Raji (cell line): ENCODE measurements at regions not wholly inside any gene's neighbourhood (a gene's known extent, or its start where the extent isn't known, plus 50 kb on each side); places are given as distances from the start of the nearest gene placed in this dataset.
A peak's percentile ranks its signal among the peaks of the same experiment; 100 is the strongest.

ENCODE experiments used
- POLR2A ChIP-seq: IDR thresholded peaks from 2 replicates; pipeline ENCODE4 v1.6.1; 2011; ENCODE audit warnings: low read depth, low read length, control low read depth; ENCODE audit not compliant: insufficient read depth

GRCh38 chr12:9509464-9510161, 98.1 kb downstream of the KLRB1 start:
- TF ChIP-seq POLR2A: no peak

- TF ChIP-seq POLR2A: no peak
These were observed 101.0 kb downstream of the KLRB1 start for GRCh38 chr12:9506746-9507145.

- TF ChIP-seq POLR2A: peak; percentile 37; the same call in 1 of the 2 replicates
These were observed 137.3 kb downstream of the KLRB1 start for GRCh38 chr12:9470367-9470766.

- no peak for TF ChIP-seq POLR2A
These were observed 143.3 kb downstream of the KLRB1 start for GRCh38 chr12:9464408-9464807.

- no peak for TF ChIP-seq POLR2A
These were observed 158.5 kb downstream of the KLRB1 start for GRCh38 chr12:9449181-9449580.

- TF ChIP-seq POLR2A: peak; percentile 51; the same call in 1 of the 2 replicates
These were observed 159.7 kb downstream of the KLRB1 start for GRCh38 chr12:9447791-9448614.

GRCh38 chr12:9406564-9407424, 198.6 kb upstream of the PZP start:
- TF ChIP-seq POLR2A: no peak

- no peak for TF ChIP-seq POLR2A
These were observed 197.8 kb upstream of the PZP start for GRCh38 chr12:9405886-9406563.

- no peak for TF ChIP-seq POLR2A
These were observed 196.5 kb upstream of the PZP start for GRCh38 chr12:9404469-9405260.

- TF ChIP-seq POLR2A: no peak
These were observed 195.8 kb upstream of the PZP start for GRCh38 chr12:9404031-9404430.

- no peak for TF ChIP-seq POLR2A
These were observed 184.6 kb upstream of the PZP start for GRCh38 chr12:9392842-9393241.

- TF ChIP-seq POLR2A: no peak
These were observed 183.6 kb upstream of the PZP start for GRCh38 chr12:9391815-9392214.

GRCh38 chr12:9390761-9391160, 182.6 kb upstream of the PZP start:
- no peak for TF ChIP-seq POLR2A

- TF ChIP-seq POLR2A: no peak
These were observed 181.6 kb upstream of the PZP start for GRCh38 chr12:9389796-9390195.

- no peak for TF ChIP-seq POLR2A
These were observed 180.2 kb upstream of the PZP start for GRCh38 chr12:9388379-9388778.

GRCh38 chr12:9387450-9387849, 179.3 kb upstream of the PZP start:
- no peak for TF ChIP-seq POLR2A
